ENCODE measurements at regions not wholly inside any gene's neighbourhood (a gene's known extent, or its start where the extent isn't known, plus 50 kb on each side); places are given as distances from the start of the nearest gene placed in this dataset.

DNA sequence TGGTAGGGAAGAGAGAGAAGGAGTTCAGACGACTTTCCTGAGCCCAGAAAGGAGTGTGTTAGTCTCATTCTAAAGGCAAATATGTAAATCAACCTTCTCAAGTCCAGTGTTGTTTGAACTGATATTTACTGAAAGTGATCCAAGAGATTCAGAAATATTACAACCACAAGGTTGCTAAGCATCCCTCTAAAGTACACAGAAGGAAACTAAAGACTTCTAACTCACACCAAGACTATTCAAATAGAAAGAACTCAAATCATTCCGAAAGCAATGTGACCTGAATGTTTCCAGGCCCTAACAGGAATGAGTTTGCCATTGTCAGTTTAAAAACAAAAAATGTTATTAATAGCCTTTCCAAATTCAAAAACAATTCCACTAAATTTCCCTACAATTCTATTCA, 56.9 kb upstream of the VGLL3 start:
- Histone ChIP-seq H3K27me3 (ENCODE audit: control insufficient read depth, extremely low read depth, insufficient read depth, low read length) (peaks cover 5% of the 10 kb centered on the region), H3K79me2 (ENCODE audit: control insufficient read depth, insufficient read depth, low read length) (no peaks in the 10 kb centered on the region), H3K4me2 (ENCODE audit: control insufficient read depth, extremely low read depth, insufficient read depth, low read depth, low read length) (no peak overlapping the region), H3K4me1 (ENCODE audit: control insufficient read depth, extremely low read depth, insufficient read depth, low read length) (no peaks in the 10 kb centered on the region), H3K36me3 (ENCODE audit: control insufficient read depth in 2 of 2, extremely low read depth in 1 of 2, insufficient read depth in 2 of 2, low read length in 2 of 2) (no peaks in the 10 kb centered on the region), H3K4me3 (ENCODE audit: control insufficient read depth in 2 of 3, extremely low read depth in 1 of 3, insufficient read depth in 2 of 3, low read depth in 1 of 3, low read length in 3 of 3) (no peak overlapping the region), H3K27ac (ENCODE audit: control insufficient read depth, insufficient read depth, low read length) (no peak overlapping the region), H4K20me1 (ENCODE audit: control insufficient read depth, extremely low read depth, insufficient read depth, low read length) (no peaks in the 10 kb centered on the region), H3K9me3 (ENCODE audit: control insufficient read depth, low read depth, low read length) (no peaks in the 10 kb centered on the region), H2AFZ (ENCODE audit: control insufficient read depth, low read length) (no peak overlapping the region), H3K9me1 (ENCODE audit: control insufficient read depth, extremely low read depth, insufficient read depth, low read length) (no peaks in the 10 kb centered on the region), H3K9ac (ENCODE audit: control insufficient read depth, extremely low read depth, insufficient read depth, low read length) (no peak overlapping the region)
- FAIRE-seq, result no peak
- dilution Hi-C loops (cut with MboI; ENCODE audit: extremely low pct_ligation_motif_present, low sequenced_read_pairs), result no loop called here
- no peak for DNase-seq (ENCODE audit: low read depth, low spot score)
- TF ChIP-seq EZH2 (IDR thresholded peaks at IDR 0.05; ENCODE audit: low read length), result no peak
- TF ChIP-seq, protein P1, sequence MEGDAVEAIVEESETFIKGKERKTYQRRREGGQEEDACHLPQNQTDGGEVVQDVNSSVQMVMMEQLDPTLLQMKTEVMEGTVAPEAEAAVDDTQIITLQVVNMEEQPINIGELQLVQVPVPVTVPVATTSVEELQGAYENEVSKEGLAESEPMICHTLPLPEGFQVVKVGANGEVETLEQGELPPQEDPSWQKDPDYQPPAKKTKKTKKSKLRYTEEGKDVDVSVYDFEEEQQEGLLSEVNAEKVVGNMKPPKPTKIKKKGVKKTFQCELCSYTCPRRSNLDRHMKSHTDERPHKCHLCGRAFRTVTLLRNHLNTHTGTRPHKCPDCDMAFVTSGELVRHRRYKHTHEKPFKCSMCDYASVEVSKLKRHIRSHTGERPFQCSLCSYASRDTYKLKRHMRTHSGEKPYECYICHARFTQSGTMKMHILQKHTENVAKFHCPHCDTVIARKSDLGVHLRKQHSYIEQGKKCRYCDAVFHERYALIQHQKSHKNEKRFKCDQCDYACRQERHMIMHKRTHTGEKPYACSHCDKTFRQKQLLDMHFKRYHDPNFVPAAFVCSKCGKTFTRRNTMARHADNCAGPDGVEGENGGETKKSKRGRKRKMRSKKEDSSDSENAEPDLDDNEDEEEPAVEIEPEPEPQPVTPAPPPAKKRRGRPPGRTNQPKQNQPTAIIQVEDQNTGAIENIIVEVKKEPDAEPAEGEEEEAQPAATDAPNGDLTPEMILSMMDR (optimal IDR thresholded peaks at IDR 0.05 in 1 of 3, IDR thresholded peaks at IDR 0.05 in 1 of 3, conservative IDR thresholded peaks at IDR 0.05 in 1 of 3; ENCODE audit: extremely low read depth in 1 of 3, insufficient read depth in 2 of 3, low read length in 3 of 3), result no peak

DNA sequence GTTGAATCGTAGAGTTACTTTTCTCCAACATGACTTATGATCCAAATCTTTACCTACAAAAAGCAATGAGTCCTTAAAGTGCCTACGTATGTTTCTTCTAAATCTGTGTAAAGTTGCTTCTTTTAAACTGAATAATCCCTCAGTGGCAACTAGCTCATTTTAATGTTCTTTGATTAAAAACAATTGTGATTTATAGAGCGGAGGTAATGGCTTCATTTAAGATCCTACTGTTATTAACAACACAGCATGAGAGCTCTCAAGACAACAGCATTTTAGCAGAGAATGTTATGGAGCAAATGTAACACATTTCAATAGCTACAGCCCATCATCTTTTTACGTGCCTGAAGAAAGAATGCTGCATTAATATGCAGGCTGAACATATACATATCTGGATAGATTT, 55.3 kb upstream of the VGLL3 start:
- TF ChIP-seq EZH2 (IDR thresholded peaks at IDR 0.05; ENCODE audit: low read length), result no peak
- TF ChIP-seq, protein P1 (optimal IDR thresholded peaks at IDR 0.05 in 1 of 3, IDR thresholded peaks at IDR 0.05 in 1 of 3, conservative IDR thresholded peaks at IDR 0.05 in 1 of 3; ENCODE audit: extremely low read depth in 1 of 3, insufficient read depth in 2 of 3, low read length in 3 of 3), result no peak
- Histone ChIP-seq H3K9me1 (ENCODE audit: control insufficient read depth, extremely low read depth, insufficient read depth, low read length) (no peaks in the 10 kb centered on the region), H3K27ac (ENCODE audit: control insufficient read depth, insufficient read depth, low read length) (no peak overlapping the region), H3K27me3 (ENCODE audit: control insufficient read depth, extremely low read depth, insufficient read depth, low read length) (no peaks in the 10 kb centered on the region), H3K79me2 (ENCODE audit: control insufficient read depth, insufficient read depth, low read length) (no peaks in the 10 kb centered on the region), H3K9me3 (ENCODE audit: control insufficient read depth, low read depth, low read length) (no peaks in the 10 kb centered on the region), H4K20me1 (ENCODE audit: control insufficient read depth, extremely low read depth, insufficient read depth, low read length) (no peaks in the 10 kb centered on the region), H3K36me3 (ENCODE audit: control insufficient read depth in 2 of 2, extremely low read depth in 1 of 2, insufficient read depth in 2 of 2, low read length in 2 of 2) (no peaks in the 10 kb centered on the region), H3K9ac (ENCODE audit: control insufficient read depth, extremely low read depth, insufficient read depth, low read length) (no peak overlapping the region), H3K4me2 (ENCODE audit: control insufficient read depth, extremely low read depth, insufficient read depth, low read depth, low read length) (no peak overlapping the region), H3K4me1 (ENCODE audit: control insufficient read depth, extremely low read depth, insufficient read depth, low read length) (no peaks in the 10 kb centered on the region), H2AFZ (ENCODE audit: control insufficient read depth, low read length) (no peak overlapping the region), H3K4me3 (ENCODE audit: control insufficient read depth in 2 of 3, extremely low read depth in 1 of 3, insufficient read depth in 2 of 3, low read depth in 1 of 3, low read length in 3 of 3) (no peak overlapping the region)
- no peak for DNase-seq (ENCODE audit: low read depth, low spot score)
- dilution Hi-C loops (cut with MboI; ENCODE audit: extremely low pct_ligation_motif_present, low sequenced_read_pairs), result no loop called here
- no peak for FAIRE-seq
